GM21381 (cell line): ENCODE measurements at regions not wholly inside any gene's neighbourhood (a gene's known extent, or its start where the extent isn't known, plus 50 kb on each side); places are given as distances from the start of the nearest gene placed in this dataset.

ENCODE experiments used
- ATAC-seq: cut with Tn5 transposase; IDR thresholded peaks from one replicate; pipeline ENCODE4 v1.9.1; 2021; ENCODE audit warnings: mild to moderate bottlenecking, moderate library complexity; ENCODE audit not compliant: unreplicated experiment

GRCh38 chr18:53937037-53937436, 287.4 kb downstream of the MBD2 start:
- ATAC-seq, result no peak

DNA sequence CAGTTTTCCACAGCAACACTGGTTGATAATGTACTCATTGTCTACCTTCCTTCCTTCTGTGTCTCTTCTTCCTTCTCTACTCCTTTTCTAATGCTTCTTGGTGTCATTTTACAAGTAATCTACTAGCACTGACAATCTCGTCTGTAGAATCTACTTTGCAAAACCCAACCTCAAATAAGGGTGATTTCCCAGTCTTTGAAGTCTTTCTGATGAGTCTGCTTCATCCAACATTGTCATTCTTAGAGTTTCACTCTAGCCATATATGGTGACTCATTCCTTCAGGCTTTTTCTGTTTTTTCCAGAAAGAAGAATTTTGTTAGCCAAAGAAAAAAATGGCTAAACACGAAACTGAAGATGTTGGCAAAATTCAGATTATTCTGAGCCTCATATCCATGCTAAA, 288.7 kb downstream of the MBD2 start:
- no peak for ATAC-seq

DNA sequence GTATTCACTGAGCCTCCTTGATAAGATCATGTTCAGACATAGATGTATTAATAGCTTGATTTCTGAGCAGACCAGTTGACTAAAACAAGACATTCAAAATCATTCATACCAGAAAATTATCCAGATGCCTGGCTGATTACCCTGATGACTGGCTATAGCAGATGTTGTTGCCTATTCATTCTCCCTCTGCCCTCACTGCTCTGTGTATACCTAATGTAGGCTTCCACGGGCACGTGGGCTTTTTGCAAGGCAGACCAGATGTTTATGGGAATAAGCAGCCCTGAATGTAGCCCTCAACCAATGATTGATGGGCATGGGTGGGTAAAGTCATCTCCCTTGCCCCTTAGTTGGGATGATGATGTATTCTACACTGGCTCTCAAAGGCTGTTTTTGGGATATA, 289.1 kb downstream of the MBD2 start:
- ATAC-seq, result no peak

GRCh38 chr18:53920312-53921075, 304.0 kb downstream of the MBD2 start:
- ATAC-seq, result no peak

GRCh38 chr18:53918091-53918490, 306.4 kb downstream of the MBD2 start:
- ATAC-seq, result no peak

DNA sequence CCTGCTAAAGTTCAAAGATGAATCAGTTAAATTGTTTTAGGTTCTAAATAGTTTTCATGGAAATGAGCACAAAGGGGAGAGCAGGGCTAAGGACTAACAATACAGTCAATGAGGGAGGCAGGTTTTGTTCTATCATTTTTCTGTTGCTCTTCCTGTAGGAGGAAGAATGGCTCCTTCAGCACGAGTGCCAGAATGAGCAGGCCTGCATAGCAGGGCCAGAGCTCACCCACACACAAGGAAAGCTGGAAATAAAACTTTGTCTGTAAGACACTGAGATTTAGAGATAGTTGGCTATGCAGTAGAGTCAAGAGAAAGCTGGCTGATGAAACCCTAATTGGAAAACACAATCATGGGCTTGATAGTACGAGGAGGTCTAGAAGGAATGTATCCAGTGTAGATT, 313.3 kb downstream of the MBD2 start:
- ATAC-seq, result no peak

- ATAC-seq, result no peak
Measured at GRCh38 chr18:53909668-53910067, 314.8 kb downstream of the MBD2 start.

DNA sequence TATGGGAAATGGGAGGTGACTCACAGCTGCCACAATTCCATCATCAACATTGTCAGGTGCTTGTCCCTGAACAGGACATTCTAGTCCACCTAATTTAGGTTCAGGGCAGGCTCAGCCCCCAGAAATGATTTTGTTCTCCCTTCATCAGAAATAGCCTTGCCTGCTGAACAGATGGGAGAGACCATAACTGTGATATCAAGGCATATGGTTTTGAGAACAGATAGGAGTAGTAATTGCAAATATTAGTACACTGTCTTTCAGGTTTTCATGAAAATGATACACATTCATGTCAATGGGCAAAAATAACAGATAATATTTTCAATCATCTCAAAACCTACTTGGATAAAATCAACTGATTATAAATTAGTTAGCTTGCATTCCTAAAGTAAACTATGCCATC, 316.5 kb downstream of the MBD2 start:
- ATAC-seq, result no peak

GRCh38 chr18:53906681-53907080, 317.8 kb downstream of the MBD2 start:
- ATAC-seq, result no peak

- ATAC-seq, result no peak
Measured at GRCh38 chr18:53894675-53895442, 329.6 kb downstream of the MBD2 start.

DNA sequence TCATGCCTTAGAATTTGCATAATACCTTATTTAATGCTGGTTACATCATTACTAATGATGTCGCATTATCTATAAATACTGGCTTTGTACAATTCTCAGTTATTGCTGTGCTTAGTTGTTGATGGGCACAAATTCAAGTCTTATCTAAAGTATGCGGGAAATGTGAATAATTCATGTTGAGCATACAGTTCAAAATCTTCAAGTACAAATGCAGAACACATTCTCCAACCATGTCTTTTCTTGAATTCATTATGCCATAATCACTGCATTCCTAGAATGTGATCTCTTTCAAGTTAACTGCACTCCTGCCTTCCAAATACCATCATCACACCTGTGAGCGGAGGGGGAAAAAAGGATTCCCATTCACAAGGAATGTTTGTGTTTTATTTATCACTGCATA, 337.0 kb downstream of the MBD2 start:
- ATAC-seq, result no peak

DNA sequence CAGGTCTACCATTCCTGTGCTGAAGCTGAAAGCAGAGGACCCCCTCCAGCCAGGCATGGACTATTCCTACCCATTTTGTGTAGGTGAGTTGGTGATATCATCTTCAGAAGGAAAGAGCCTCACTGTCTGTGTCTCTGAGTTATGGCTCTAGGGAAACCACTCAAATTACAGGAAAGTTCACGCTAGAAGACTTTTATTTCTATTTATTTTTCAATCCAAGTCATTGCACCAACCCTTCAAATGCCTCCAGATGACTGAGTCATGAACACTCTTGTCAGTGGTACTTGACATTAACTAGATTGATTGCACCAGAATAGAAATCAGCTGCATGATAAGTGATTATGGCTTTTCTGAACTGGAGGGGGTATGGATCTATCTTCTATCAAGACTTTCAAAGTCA, 338.4 kb downstream of the MBD2 start:
- no peak for ATAC-seq

- no peak for ATAC-seq
Measured at GRCh38 chr18:53883771-53884170, 340.7 kb downstream of the MBD2 start.

DNA sequence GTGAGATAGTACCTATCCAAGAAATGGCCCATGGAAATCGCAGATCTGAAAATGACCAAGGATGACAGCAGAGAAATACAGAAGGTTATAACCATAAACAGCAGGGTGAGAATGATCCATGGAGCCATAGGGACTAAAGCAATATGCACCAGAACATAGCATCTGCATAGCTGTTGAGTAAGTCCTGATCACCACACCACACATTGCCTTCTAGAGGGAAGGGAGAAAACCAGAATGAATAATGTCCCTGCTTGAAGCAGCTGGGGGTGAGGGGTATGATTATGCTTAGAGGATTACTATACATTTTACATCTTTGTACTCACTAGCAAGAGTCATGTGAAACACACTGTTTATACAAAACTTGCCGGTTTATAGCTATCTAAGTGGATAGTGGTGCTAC, 350.4 kb downstream of the MBD2 start:
- no peak for ATAC-seq

GRCh38 chr18:53864770-53865169, 359.7 kb downstream of the MBD2 start:
- no peak for ATAC-seq

DNA sequence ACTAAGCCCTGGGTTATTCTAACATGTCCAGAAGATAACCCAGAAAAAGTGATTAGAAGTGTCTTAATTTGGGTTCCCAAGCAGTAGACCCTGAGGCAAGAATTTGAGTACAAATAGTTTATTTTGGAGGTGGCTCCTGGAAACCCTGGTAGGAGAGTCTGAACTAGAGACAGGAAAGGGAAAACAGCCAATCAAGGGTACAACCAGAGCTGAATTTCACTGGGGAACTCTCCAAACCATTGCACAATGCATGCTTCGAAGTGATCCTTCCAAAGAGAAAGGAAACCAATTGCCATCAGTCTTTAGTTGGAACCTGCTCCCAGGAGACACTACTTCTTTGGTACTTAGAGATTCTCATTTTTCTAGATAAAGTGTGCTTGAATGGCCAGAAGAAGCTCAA, 361.5 kb downstream of the MBD2 start:
- no peak for ATAC-seq

- no peak for ATAC-seq
Measured at GRCh38 chr18:53861185-53861584, 363.3 kb downstream of the MBD2 start.

DNA sequence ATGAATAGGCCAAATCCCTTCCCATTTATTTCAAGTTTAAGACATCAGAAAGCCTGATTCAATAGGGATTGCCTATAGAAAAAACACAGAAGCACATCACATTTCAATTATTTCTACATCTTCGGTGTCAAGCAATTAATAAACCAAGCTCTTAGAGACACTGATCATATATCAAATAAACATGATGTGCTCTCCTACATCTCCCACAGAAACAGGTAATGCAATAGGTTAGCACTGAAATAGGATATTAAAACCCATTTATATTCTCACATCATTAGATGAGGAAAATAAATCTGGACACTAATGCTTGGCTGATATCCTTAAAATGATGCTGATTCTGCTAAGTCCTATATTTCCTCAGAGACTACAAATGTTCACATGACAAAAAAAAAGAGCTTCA, 364.7 kb downstream of the MBD2 start:
- ATAC-seq, result no peak

DNA sequence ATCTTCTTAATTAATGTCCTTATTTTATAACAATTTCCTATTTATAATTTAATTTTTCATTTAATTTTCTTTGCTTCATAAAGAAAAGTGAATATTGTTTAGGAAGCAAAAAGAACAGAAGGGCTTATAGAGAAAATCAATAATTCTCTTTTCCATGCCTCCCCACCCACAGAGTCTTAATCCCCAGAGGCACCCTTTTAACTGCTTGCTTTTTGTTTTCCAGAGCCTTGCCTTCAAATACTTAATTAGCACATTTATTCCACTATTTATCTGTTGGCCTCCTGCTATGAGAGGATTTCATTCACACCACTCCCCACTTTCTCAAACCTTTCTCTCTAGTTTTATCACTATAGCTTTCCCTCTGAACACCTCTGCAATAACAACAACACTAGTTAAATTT, 373.6 kb downstream of the MBD2 start:
- ATAC-seq, result no peak

DNA sequence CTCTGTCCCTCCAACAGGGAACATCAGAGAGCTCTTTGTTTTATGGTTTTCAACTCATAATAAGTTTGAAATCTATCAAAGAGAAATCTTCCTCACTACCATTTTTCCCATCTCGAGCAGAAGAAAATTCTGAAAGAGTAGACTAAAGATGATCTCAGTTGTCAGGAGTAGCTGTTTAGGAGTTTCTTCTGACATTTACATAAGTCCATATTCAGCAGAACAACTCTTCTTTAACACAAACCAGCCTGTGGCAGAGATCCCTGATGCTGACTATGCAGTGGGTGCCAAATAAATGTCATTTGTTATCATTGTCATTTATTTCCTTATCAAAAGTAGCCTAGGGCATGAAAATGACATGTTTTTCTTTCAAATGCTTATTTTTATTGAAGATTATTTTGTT, 380.7 kb downstream of the MBD2 start:
- ATAC-seq, result no peak

GRCh38 chr18:53843113-53843760, 381.2 kb downstream of the MBD2 start:
- ATAC-seq, result no peak

GRCh38 chr18:53838746-53839145, 385.7 kb downstream of the MBD2 start:
- ATAC-seq, result no peak
